A549 (cell line): ENCODE measurements at regions not wholly inside any gene's neighbourhood (a gene's known extent, or its start where the extent isn't known, plus 50 kb on each side); places are given as distances from the start of the nearest gene placed in this dataset.

Experiments used
- ATAC-seq, 2 experiments: fragments of 200-7000 bp in 1 of 2; fragments of >200 bp in 1 of 2; cut with Nextera tagmentation in 1 of 2; cut with Tn5 transposase in 1 of 2; 3 replicates each; pipeline versions ENCODE4 v1.8.0 to v1.9.1; 2018 to 2020; ENCODE audit warnings: mild to moderate bottlenecking in 1 of 2, moderate library complexity in 1 of 2
- CTCF ChIA-PET: fragments of 300-600 bp; sonication (Branson Sonifier 250); formaldehyde crosslinking; extraction: SDS; loops from one replicate; lab custom pipeline; 2021; ENCODE audit warnings: antibody characterized with exemption, inconsistent platforms; lab: Yijun Ruan, JAX
- POLR2A ChIA-PET: fragments of 350-600 bp; formaldehyde crosslinking; extraction: SDS; loops from one replicate; lab custom pipeline; 2021; ENCODE audit warnings: antibody characterized with exemption, inconsistent platforms; lab: Yijun Ruan, JAX
- DNase-seq, 2 experiments: peaks; one replicate each; pipeline versions ENCODE4 v3.0.0 to v3.0.0-alpha.2; 2011 to 2016; ENCODE audit warnings: low read depth in 1 of 2, low spot score in 1 of 2
- FAIRE-seq: peaks from 2 replicates; lab custom pipeline; 2011; peaks lifted over from hg19 to GRCh38; lab: Jason Lieb, UNC
- H3K27ac ChIP-seq, 2 experiments: fragments of >200 bp; sonication (Bioruptor Twin); formaldehyde crosslinking; 3 replicates each; pipeline ENCODE4 v1.5.1; 2016 to 2017
- H3K4me1 ChIP-seq: fragments of >200 bp; sonication (Bioruptor Twin); formaldehyde crosslinking; 3 replicates; pipeline ENCODE4 v1.6.1; 2016
- H3K4me2 ChIP-seq: fragments of >200 bp; sonication (Bioruptor Twin); formaldehyde crosslinking; 3 replicates; pipeline ENCODE4 v1.6.1; 2016
- H3K4me3 ChIP-seq: fragments of >200 bp; sonication (Bioruptor Twin); formaldehyde crosslinking; 3 replicates; pipeline ENCODE4 v1.5.1; 2016
- H3K9me3 ChIP-seq: fragments of >200 bp; sonication (Bioruptor Twin); formaldehyde crosslinking; 3 replicates; pipeline ENCODE4 v1.6.1; 2016
- ATOH8 ChIP-seq: fragments of 250-450 bp; sonication (Bioruptor Pico); IDR thresholded peaks from 2 replicates; pipeline ENCODE4 v1.5.0; 2020; ENCODE audit warnings: low read depth, mild to moderate bottlenecking, moderate library complexity
- BHLHE40 ChIP-seq: IDR thresholded peaks from 2 replicates; pipeline ENCODE4 v1.6.1; 2012; ENCODE audit warnings: low read depth, low read length, inconsistent platforms
- CHD4 ChIP-seq: fragments of 200-600 bp; sonication (generic); IDR thresholded peaks from 2 replicates; pipeline ENCODE4 v1.6.1; 2016; ENCODE audit warnings: antibody characterized with exemption, mild to moderate bottlenecking, borderline replicate concordance
- FOSB ChIP-seq: fragments of 250-450 bp; sonication (Bioruptor Pico); IDR thresholded peaks from 2 replicates; pipeline ENCODE4 v1.5.0; 2020; ENCODE audit warnings: mild to moderate bottlenecking, moderate library complexity
- KDM1A ChIP-seq: fragments of 200-600 bp; sonication (generic); IDR thresholded peaks from 2 replicates; pipeline ENCODE4 v1.6.1; 2016; ENCODE audit warnings: low read depth, mild to moderate bottlenecking
- KDM5A ChIP-seq: fragments of 200-600 bp; sonication (generic); IDR thresholded peaks from 2 replicates; pipeline ENCODE4 v1.6.1; 2016; ENCODE audit warnings: antibody characterized with exemption, mild to moderate bottlenecking
- MAFK ChIP-seq: fragments of 450-650 bp; IDR thresholded peaks from 2 replicates; pipeline ENCODE4 v1.6.1; 2014; ENCODE audit not compliant: partially characterized antibody
- MAX ChIP-seq: IDR thresholded peaks from 2 replicates; pipeline ENCODE4 v1.6.1; 2012
- PHF8 ChIP-seq: fragments of 200-600 bp; sonication (generic); IDR thresholded peaks from 2 replicates; pipeline ENCODE4 v1.6.1; 2016; ENCODE audit warnings: low read depth, mild to moderate bottlenecking, antibody characterized with exemption, moderate library complexity, borderline replicate concordance
- RCOR1 ChIP-seq: fragments of 150-350 bp; IDR thresholded peaks from 2 replicates; pipeline ENCODE4 v1.6.1; 2014; ENCODE audit warnings: antibody characterized with exemption, low read length, low read depth
- REST ChIP-seq: fragments of 200-600 bp; sonication (generic); IDR thresholded peaks from 2 replicates; pipeline ENCODE4 v1.6.1; 2016; ENCODE audit warnings: antibody characterized with exemption, mild to moderate bottlenecking, moderate library complexity
- RNF2 ChIP-seq: fragments of 200-600 bp; sonication (generic); IDR thresholded peaks from 2 replicates; pipeline ENCODE4 v1.6.1; 2016; ENCODE audit warnings: low read depth, mild to moderate bottlenecking, antibody characterized with exemption, moderate library complexity, borderline replicate concordance
- SMC3 ChIP-seq: fragments of >200 bp; sonication (Bioruptor Twin); formaldehyde crosslinking; IDR thresholded peaks from 3 replicates; pipeline ENCODE4 v1.6.1; 2018; ENCODE audit warnings: inconsistent platforms
- TP53 ChIP-seq: fragments of 250-450 bp; sonication (Bioruptor Pico); IDR thresholded peaks from 2 replicates; pipeline ENCODE4 v1.5.0; 2021; ENCODE audit warnings: mild to moderate bottlenecking, moderate library complexity
- ZFP36 ChIP-seq: fragments of 450-650 bp; IDR thresholded peaks from 2 replicates; pipeline ENCODE4 v1.6.1; 2014; ENCODE audit warnings: borderline replicate concordance; ENCODE audit not compliant: partially characterized antibody
- WGBS: methylation state at CpG from one replicate; pipeline ENCODE4 v1.1.6; 2017; ENCODE audit errors: missing lambda C conversion rate; 5-methylcytosine and 5-hydroxymethylcytosine counted together

- no peak for FAIRE-seq
- POLR2A ChIA-PET, result no interaction called here
- TF ChIP-seq RNF2 (no peak), ZFP36 (no peak), SMC3 (no peak), CHD4 (no peak), FOSB (CRISPR knock-in tag) (no peak), MAX (no peak), MAFK (no peak), REST (no peak), KDM5A (no peak), TP53 (CRISPR knock-in tag) (no peak)
- TF ChIP-seq, all 56 proteins: peak for 0
- ATAC-seq (no peak), DNase-seq (no peak)
- H3K4me1 ChIP-seq, result no peaks in the 10 kb centered on the region
- H3K4me2 ChIP-seq, result no peak overlapping the region
- CTCF ChIA-PET, result no interaction called here
- H3K4me3 ChIP-seq, result no peak overlapping the region
- no peaks in the 10 kb centered on the region for H3K9me3 ChIP-seq
- 59% methylated on average over 8 of the region's 8 CpGs for WGBS
- H3K27ac ChIP-seq, result no peak overlapping the region
These were observed 152.0 kb upstream of the PITRM1 start for GRCh38 chr10:3324612-3325038.

- Histone ChIP-seq H3K27ac (no peak overlapping the region), H3K9me3 (no peaks in the 10 kb centered on the region), H3K4me3 (no peak overlapping the region), H3K4me2 (no peak overlapping the region), H3K4me1 (no peaks in the 10 kb centered on the region)
- CTCF ChIA-PET, result no interaction called here
- no peak for DNase-seq
- no peak for TF ChIP-seq MAFK
- TF ChIP-seq MAX, result no peak
- TF ChIP-seq ATOH8 (CRISPR knock-in tag), result no peak
- no peak for TF ChIP-seq PHF8
- POLR2A ChIA-PET, result interaction anchor here (0.6 kb wide), 1 partner anchor 585 kb away, joined by 3 read pairs; no protein-coding TSS in a partner anchor
- FAIRE-seq, result no peak
- 79% methylated on average over 11 of the region's 11 CpGs for WGBS
- no peak for ATAC-seq
These were observed 151.4 kb upstream of the PITRM1 start for GRCh38 chr10:3323865-3324498.

- POLR2A ChIA-PET, result no interaction called here
- 63% methylated on average over 9 of the region's 9 CpGs for WGBS
- no peak overlapping the region for H3K4me2 ChIP-seq
- no peak for DNase-seq
- H3K9me3 ChIP-seq, result no peaks in the 10 kb centered on the region
- CTCF ChIA-PET, result no interaction called here
- no peak for ATAC-seq
- no peaks in the 10 kb centered on the region for H3K4me1 ChIP-seq
- TF ChIP-seq KDM1A, result no peak
- no peak for TF ChIP-seq RCOR1
- TF ChIP-seq BHLHE40, result no peak
- no peak overlapping the region for H3K27ac ChIP-seq
- FAIRE-seq, result no peak
- H3K4me3 ChIP-seq, result no peak overlapping the region
These were observed 148.5 kb upstream of the PITRM1 start for GRCh38 chr10:3321123-3321522.
